ENCODE measurements at regions not wholly inside any gene's neighbourhood (a gene's known extent, or its start where the extent isn't known, plus 50 kb on each side); places are given as distances from the start of the nearest gene placed in this dataset.

- no peak for TF ChIP-seq POLR2A (IDR thresholded peaks at IDR 0.05; ENCODE audit: low read depth)
- no peak for TF ChIP-seq CTCF (IDR thresholded peaks at IDR 0.05)
- TF ChIP-seq EP300 (IDR thresholded peaks at IDR 0.05): no peak
- no peak for TF ChIP-seq POLR2AphosphoS5 (IDR thresholded peaks at IDR 0.05)
Measured at GRCh38 chr9:80554301-80554700, 982.5 kb downstream of the TLE4 start.
